Mucosa of descending colon (tissue), 3 donors: ENCODE measurements at regions not wholly inside any gene's neighbourhood (a gene's known extent, or its start where the extent isn't known, plus 50 kb on each side); places are given as distances from the start of the nearest gene placed in this dataset.

Source experiments
- ATAC-seq: fragments of 200-7000 bp; cut with Tn5 transposase; one replicate; pipeline ENCODE4 v1.9.1; 2020; ENCODE audit warnings: mild to moderate bottlenecking, moderate library complexity
- DNase-seq, 3 donors: peaks; one replicate each; pipeline ENCODE4 v3.0.0-alpha.2; 2020
- H3K36me3 ChIP-seq: fragments of 200-600 bp; one replicate; pipeline ENCODE4 v1.8.0; 2021; ENCODE audit warnings: low read depth, mild to moderate bottlenecking
- H3K4me1 ChIP-seq: fragments of 200-600 bp; one replicate; pipeline ENCODE4 v1.8.0; 2021; ENCODE audit warnings: low read depth, mild to moderate bottlenecking
- H3K4me3 ChIP-seq: fragments of 200-600 bp; one replicate; pipeline ENCODE4 v1.8.0; 2021; ENCODE audit warnings: mild to moderate bottlenecking
- H3K9me3 ChIP-seq: fragments of 200-600 bp; one replicate; pipeline ENCODE4 v1.8.0; 2021; ENCODE audit warnings: mild to moderate bottlenecking
- intact Hi-C, 2 donors: fragments of 100-400 bp; cut with DNase I in 1 of 2; cut with micrococcal nuclease in 1 of 2; formaldehyde crosslinking; loops; one replicate each; pipeline versions ENCODE4 v1.11.0 to v1.11.1; 2022; cut with DNase I, micrococcal nuclease
- TF ChIP-seq, protein P1 (sequence below): fragments of 200-600 bp; IDR thresholded peaks from one replicate; pipeline ENCODE4 v1.8.0; 2022; ENCODE audit warnings: antibody characterized with exemption, mild to moderate bottlenecking
- donor health status: DM: no; HTN: no; CAD: no; lungs with moderate emphysema.
- donor health status: DM: no; HTN: no; CAD: no.
- donor health status: DM: no; HTN: yes; CAD: no.

DNA sequence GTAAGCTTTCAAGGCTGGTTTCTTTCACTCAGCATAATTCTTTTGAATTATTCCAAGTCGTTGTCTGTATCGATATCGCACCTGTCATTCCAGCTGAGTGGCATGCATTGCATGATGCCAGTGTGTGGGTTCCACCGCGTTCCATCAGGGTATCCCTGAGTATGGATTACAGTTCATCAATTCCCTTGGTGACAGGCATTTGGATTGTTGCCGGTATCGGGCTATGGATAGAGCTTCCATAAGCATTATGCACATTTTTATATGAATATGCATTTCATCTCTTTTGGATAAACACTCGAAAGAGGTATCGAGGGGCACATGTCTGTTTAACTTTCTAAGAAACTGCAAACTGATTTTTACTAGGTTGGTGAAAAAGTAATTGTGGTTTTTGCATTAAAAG lies 698.8 kb downstream of the BRD1 start:
- DNase-seq (no peak), ATAC-seq (no peak)
- H3K4me3 ChIP-seq, result no peak overlapping the region
- intact Hi-C loops, result no loop called here
- H3K36me3 ChIP-seq, result no peaks in the 10 kb centered on the region
- no peaks in the 10 kb centered on the region for H3K9me3 ChIP-seq
- TF ChIP-seq, protein P1, sequence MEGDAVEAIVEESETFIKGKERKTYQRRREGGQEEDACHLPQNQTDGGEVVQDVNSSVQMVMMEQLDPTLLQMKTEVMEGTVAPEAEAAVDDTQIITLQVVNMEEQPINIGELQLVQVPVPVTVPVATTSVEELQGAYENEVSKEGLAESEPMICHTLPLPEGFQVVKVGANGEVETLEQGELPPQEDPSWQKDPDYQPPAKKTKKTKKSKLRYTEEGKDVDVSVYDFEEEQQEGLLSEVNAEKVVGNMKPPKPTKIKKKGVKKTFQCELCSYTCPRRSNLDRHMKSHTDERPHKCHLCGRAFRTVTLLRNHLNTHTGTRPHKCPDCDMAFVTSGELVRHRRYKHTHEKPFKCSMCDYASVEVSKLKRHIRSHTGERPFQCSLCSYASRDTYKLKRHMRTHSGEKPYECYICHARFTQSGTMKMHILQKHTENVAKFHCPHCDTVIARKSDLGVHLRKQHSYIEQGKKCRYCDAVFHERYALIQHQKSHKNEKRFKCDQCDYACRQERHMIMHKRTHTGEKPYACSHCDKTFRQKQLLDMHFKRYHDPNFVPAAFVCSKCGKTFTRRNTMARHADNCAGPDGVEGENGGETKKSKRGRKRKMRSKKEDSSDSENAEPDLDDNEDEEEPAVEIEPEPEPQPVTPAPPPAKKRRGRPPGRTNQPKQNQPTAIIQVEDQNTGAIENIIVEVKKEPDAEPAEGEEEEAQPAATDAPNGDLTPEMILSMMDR, result no peak
- H3K4me1 ChIP-seq, result no peaks in the 10 kb centered on the region

GRCh38 chr22:49124608-49125007 lies 703.1 kb downstream of the BRD1 start:
- no peaks in the 10 kb centered on the region for H3K9me3 ChIP-seq
- DNase-seq (no peak), ATAC-seq (no peak)
- TF ChIP-seq, protein P1, result no peak
- no peak overlapping the region for H3K4me3 ChIP-seq
- no peaks in the 10 kb centered on the region for H3K4me1 ChIP-seq
- no peaks in the 10 kb centered on the region for H3K36me3 ChIP-seq
- intact Hi-C loops, result no loop called here

GRCh38 chr22:49123621-49124192 lies 704.0 kb downstream of the BRD1 start:
- Histone ChIP-seq H3K9me3 (no peaks in the 10 kb centered on the region), H3K36me3 (no peaks in the 10 kb centered on the region), H3K4me3 (no peak overlapping the region), H3K4me1 (no peaks in the 10 kb centered on the region)
- DNase-seq (no peak), ATAC-seq (no peak)
- intact Hi-C loops, result no loop called here
- TF ChIP-seq, protein P1, result no peak

- Histone ChIP-seq H3K4me3 (no peak overlapping the region), H3K9me3 (no peaks in the 10 kb centered on the region), H3K36me3 (no peaks in the 10 kb centered on the region), H3K4me1 (no peaks in the 10 kb centered on the region)
- intact Hi-C loops, result no loop called here
- DNase-seq (no peak), ATAC-seq (no peak)
- TF ChIP-seq, protein P1, result no peak
Measured at GRCh38 chr22:49119551-49119952, 708.1 kb downstream of the BRD1 start.

DNA sequence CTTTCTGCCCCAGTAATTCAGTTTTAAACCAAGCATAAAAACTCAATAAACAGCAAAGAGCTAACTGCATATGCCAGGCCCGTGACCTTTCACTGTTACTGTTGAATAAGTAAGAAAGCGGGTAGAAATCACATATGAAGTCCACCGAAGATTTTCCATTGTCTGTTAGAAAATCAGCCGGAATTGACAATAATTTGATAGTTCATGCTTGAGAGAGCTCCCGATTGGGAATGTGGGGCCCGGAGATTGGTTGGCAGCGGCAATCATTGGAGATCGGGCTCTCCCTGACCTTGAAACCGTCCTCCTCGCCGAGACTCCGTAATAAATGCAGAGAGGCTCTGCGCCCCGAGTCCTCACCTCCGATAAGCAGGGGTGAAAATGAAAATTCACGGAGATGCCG lies 709.6 kb downstream of the BRD1 start:
- intact Hi-C loops, result no loop called here
- no peak for ATAC-seq
- Histone ChIP-seq H3K4me1 (no peaks in the 10 kb centered on the region), H3K9me3 (no peaks in the 10 kb centered on the region), H3K4me3 (no peak overlapping the region), H3K36me3 (no peaks in the 10 kb centered on the region)
- TF ChIP-seq, protein P1, result no peak
- no peak for DNase-seq

DNA sequence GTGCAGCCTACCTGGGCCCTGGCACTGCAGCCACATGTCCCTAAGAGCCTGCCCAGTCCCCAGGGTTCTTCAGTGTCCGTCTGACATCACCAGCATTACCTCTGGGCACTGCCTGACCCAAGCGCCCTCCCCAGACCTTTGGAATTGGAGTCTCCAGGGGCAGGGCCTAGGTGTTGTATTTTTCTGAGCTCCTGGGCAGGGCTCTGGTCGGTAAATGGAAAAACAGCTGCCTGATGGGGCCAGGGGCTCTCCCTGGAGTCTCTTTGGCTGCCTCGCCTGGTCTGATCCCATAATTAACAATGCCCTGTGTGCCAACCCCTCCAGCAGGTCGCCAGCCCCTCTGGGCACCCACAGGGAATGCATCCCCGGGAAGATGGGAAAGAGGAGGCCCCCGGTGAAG lies 710.2 kb downstream of the BRD1 start:
- intact Hi-C loops, result no loop called here
- H3K4me3 ChIP-seq, result no peak overlapping the region
- DNase-seq, result no peak

More for the DNA sequence above, 710.2 kb downstream of the BRD1 start:
- no peaks in the 10 kb centered on the region for H3K4me1 ChIP-seq
- H3K36me3 ChIP-seq, result no peaks in the 10 kb centered on the region
- TF ChIP-seq, protein P1, result no peak
- ATAC-seq, result no peak
- H3K9me3 ChIP-seq, result no peaks in the 10 kb centered on the region
